Activated T-cell treated with anti-CD3 and anti-CD28 coated beads, Interleukin-2, amount 50 U/mL, for 48 hours (primary cell): ENCODE measurements at regions not wholly inside any gene's neighbourhood (a gene's known extent, or its start where the extent isn't known, plus 50 kb on each side); places are given as distances from the start of the nearest gene placed in this dataset.

Experiments
- DNase-seq, 2 experiments: peaks; one replicate each; pipeline ENCODE4 v3.0.0-alpha.2; 2020

DNA sequence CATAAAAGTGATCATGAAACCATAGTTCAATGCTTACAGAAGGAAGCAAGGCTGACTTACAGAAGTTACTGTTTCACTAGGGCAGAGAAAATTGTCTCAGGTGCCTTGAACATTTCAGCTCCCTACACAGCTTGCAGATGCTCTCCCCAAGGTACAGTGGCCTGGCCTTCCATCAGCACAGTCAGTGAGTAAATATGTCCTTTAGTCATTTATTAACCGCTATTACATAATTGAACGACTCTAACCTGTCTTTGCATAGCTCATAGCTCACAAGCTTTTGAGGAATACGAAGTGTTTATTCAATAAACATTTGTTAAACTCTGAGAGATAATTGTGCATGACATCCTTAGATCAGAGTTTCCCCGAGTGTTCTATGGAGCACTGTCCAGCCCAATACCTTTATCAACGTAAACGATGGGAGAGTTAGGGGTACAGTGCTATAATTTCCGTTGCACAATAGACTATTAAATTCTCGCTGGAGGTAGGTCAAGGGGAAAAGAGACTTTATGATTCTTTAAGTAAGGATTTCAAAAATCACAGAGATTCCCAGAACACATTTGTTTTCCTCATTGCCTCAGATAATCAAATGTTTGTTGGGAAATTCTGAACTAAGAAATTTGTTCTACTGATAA lies 677.8 kb downstream of the TSN start:
- no peak for DNase-seq

DNA sequence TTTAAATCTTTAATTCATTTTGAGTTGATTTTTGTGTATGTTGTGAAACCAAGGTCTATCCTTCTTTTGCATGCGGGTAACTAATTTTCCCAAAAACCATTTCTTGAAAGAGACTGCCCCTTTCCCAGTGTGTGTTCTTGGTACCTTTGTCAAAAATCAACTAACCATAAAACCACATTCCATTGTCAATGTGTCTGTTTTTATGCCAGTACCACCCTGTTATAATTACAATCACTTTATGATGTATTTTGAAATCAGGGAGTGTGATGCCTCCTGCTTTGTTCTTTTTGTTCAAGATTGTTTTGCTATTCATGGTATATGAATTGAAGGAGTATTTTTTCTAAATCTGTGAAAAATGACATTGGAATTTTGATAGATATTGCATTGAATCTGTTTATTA lies 689.6 kb downstream of the TSN start:
- no peak for DNase-seq

DNA sequence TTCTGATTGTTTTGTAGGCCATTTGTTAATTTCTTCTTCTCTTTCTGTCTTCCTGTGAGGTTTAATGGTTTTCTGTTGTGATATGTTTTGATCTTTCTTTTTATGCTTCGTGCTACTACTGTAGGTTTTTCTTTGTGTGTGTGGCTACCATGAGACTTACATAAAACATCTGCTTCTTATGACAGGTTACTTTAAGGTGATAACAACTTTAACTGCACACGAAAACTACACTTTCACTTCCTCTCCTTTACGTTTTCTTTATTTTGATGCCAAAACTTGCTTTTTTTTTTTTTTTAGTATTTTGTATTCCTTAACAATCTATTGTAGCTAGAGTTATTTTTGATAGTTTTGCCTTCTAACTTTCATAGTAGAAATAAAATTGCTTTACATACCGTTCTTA lies 691.3 kb downstream of the TSN start:
- no peak for DNase-seq

DNA sequence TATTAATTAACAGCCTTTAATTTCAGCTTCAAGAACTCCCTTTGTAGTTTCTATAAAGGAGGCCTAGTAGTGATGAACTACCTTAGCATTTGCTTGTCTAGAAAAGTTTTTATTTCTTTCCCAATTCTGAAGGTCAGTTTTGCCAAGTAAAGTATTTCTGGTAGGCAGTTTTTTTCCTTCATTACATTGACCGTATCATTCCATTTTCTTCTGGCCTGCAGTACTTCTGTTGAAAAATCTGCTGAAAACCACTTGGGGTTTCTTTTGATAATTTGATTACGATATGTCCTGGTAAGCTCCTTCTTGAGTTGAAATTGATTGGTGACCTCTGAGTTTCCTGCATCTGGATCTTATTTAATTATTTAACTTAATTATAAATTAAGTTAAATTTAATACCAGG lies 691.8 kb downstream of the TSN start:
- DNase-seq, result no peak

DNA sequence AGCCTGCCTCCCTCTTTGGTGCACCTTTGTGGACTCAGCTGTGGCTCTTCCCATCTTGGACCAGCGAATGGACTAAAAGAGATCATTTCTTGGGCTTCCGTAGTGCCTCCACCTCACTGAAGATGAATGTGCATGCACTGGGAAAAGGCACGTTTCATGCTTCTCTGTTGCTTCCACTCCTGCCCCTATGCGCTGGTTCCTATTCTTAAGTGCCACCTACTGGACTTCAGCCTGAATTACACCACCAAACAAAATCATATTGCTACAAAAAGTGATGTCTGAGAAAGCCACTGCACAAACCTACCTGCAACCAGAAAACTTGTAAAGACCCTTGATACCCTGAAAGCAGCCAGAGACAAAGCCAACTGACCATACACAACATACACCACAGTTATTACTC lies 695.6 kb downstream of the TSN start:
- DNase-seq, result no peak

DNA sequence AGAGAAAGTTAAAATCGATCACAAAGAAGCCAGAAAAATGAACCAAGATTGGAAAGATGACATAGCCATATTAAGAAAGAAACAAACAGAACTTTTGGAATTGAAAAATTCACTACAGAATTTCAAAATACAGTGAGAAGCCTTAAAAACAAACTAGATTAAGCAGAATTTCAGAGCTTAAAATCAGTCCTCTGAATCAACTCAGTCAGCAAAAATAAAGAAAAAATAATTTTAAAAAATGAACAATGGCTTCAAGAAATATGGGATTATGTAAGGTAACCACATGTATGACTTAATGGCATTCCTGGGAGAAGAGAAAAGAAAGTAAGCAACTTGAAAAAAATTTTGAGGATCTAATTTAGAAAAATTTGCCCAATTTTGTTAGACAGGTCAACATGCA lies 696.2 kb downstream of the TSN start:
- no peak for DNase-seq

DNA sequence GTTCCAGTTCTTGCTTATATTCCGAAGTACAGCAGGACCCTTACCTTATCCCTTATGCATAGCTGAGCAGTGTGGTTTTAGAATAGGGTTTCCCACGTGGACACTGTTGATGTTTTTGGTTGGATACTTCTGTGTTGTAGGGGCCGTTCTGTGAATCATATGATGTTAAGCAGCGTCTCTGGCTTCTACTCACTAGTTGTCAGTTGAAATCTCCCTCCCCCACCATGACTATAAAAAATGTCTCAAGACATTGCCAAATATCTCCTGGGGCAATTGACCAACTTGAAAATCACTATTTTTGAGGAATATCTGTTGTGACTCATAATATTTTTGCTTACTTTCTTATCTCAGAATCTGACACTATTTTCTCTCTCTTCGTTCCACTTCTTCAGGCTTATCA lies 713.7 kb downstream of the TSN start:
- DNase-seq, result no peak

DNA sequence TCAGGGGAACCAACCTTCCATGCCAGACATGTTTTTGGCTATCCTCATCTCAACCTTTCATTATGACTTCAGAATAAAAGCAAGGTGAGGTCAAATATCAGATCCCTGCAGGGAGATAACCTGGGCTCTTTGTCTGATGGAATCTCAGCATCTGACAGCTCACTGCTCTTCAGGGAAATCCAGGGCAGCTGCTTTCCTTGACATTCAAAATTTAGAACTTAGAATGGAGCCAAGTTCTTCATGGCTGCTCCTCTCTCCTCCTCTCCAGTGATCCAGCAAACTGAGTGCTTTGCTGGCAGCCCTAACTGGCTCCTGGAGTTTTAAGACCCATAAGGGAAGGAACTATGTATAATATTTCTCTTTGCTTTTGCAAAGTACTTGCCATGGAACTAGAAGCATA lies 716.3 kb downstream of the TSN start:
- no peak for DNase-seq

DNA sequence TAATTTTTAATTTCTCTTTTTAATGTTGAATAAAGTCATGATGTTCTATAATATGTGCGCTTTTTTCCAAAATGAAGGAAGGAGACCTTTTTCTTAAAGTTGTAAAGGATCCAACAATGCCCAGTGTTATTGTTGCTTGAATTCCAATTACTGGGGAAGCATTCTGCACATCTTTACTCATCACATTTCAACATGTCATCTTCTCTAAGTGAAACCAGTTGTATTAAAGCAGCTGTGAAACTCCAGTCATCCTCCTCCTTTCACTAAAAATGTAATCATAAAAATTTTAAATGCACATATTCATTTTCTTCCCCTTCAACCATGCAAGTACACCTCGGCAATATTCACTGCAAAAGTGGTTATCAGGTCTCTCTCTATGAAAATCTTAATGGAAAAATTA lies 722.7 kb downstream of the TSN start:
- DNase-seq, result no peak

DNA sequence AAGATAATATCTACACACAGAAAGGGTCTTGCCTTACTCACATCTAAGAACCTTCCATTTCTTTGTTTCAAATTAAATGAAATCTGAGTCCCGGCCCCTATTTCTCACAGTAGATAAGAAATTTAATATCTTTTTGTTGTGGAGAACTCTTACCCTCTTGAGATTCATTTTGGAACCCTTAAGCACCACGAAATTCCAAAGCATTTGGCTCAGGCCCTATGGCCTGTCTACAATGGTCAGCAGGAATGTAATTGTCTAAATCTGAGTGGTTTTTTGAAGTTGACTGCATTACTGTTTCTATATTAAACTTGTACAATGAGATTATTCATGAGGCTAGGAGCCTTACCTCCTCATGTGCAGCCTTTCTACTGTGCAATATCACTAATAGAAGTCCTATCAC lies 723.3 kb downstream of the TSN start:
- no peak for DNase-seq

DNA sequence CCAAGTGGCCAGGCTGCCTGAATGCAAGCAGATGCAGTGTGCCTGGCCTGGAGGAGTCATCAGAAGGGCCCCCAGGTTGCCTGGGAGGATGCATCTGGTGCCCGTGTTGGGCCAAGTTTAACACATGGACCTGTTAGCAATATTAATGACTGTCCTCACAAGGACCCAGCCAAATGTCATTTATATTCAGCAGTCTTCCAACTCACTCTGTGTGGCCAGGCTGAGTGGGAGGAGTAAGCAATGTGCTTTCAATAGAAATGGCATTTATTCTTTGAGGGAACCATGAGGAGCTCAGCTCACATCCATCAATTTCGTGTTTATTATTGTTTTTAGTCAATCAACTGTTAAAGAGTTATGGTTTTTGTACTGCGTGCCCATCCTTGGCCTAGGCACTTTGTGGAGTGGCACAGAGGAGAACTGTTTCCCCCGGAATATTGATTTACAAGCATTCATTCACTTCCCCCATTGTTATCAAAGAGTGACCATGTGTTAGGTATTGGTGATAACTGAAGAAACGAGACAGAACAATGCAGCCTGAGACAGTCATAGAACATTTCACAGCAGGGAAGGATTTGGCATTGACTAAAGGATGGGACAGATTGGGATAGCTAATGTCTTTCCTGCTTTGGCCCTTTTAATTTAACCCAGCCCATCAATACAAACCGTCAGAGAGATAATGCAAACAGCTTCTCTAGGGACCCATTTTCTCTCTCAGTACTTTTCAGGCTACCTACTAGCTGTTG lies 725.2 kb downstream of the TSN start:
- DNase-seq, result no peak

DNA sequence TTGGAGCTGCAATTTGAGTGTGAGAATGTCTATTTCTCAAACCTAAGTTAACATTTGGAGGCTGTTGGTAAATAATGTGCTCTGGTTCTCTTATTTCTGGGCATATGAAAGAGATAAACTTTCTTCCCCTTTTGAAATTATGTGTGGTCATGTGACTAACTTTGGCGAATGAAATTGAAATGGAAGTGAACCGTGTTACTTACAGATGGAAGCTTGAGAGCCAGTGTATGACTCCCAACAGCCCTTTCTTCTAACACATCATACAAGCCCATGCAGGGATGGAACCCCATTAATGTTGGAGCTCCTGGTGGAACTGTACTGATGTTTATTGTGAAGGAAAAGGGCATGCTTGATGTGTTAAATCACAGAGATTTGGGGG lies 725.8 kb downstream of the TSN start:
- DNase-seq, result no peak

DNA sequence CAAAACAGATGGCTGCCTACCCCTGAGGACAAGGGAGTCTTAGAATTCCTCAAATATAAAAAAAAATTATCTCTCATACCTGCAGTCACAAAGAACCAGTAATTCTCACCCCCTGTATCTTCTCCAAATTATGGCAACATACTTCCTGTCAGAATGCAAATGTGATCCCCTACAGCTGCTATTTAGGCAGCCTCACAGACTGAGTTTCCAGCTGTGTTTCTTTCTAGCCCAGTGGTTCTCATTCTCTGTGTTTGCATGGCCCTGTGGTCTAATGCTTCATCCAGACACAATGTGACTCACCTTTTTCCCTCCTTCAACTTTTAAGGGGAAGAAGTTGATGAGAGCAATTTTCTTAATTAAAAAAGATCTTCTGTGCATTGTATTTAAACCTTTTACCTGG lies 726.3 kb downstream of the TSN start:
- no peak for DNase-seq

DNA sequence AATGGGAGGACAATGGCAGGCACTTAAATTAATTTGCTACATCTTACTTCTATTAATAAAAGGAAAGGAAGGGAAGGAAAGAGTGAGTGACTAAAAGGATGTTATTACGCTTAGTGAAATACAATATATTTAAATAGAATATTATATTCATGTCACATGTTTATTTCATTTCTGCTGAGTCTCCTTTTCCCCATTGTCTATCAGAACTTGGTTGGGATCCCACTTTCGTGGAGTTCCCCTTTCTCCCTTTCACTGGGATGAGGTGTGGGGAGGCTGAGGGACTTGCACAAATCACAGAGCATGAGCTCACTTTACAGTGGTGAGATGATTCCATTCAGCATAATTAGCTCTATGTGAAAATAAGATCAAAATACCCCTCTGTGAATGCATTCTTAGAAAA lies 730.6 kb downstream of the TSN start:
- no peak for DNase-seq

DNA sequence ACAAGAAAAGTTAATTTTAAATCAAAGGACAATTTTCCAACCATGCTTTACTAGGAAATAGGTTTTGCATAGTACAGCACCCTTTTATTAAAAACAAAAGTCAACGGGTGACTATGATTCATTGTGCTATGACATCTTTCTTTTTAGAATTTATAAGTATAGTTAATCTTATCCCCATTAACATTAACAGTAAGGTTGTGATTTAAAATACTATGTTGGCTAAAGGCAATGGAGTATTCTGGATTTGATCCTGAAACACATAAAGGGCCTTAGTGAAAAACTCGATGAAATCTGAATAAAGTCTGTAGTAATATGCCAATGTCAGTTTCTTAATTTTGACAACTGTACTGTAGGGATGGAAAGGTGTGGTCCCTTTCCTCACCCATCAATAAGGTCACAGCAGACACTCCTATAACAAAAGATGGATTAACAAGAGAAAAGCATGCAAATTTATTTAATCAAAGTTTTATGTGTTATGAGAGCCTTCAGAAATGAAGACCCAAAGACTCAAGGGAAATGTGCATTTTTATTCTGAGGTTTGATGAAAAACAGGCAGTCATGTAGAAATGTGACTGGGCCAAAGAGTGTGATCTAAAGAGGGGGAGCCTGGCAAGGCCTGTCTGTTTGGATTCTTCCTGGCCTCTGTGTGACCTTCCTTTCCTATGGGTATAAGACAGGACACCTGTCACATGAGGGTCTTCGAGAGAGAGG lies 731.4 kb downstream of the TSN start:
- no peak for DNase-seq

DNA sequence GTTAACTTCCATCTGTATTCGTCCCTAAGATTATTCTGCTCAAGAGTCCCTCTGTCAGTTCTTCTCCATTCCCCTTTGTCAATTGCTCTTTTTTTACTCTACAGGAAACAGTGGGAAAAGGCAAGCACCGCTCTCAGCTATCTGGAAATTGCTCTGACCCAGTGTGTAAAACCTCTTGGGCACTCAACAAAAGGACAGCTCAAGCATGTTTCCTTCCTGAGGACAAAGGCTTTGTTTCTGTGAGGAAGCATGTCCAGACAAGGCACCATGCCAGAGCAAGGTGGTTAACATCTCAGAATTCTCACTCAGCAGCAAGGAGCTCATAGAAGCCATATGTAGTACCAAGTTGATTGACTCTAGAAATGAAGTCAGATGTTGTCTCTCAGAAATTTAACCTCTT lies 735.6 kb downstream of the TSN start:
- DNase-seq, result no peak

DNA sequence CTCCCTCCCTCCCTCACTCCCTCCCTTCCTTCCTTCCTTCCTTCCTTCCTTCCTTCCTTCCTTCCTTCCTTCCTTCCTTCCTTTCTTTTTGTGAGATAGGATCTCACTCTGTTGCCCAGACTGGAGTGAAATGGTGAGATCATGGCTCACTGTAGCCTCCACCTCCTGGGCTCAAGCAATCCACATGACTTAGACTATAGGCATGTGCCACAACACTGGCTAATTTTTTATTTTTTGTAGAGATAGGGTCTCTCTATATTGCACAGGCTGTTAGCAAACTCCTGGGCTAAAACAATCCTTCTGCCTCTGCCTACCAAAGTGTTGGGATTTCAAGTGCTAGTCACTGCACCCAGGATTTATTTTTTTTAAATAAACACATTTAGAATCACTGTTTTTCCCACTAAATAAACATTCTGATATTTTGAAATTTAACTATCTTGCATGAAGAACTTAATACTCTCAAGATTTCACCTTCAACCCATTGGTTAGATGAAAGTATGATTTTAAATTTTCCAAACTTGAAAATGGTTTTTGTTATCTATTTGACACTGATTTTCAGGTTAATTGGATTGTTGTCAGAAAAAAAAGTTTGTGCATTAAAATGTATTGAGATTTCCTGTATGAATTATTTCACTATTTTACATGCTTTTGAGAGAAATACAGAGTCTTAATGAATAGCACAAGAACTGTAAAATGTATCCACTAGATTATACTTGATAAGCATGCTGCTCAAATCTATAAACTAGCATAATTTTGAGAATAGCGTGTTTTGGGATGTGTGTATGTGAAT lies 745.1 kb downstream of the TSN start:
- DNase-seq, result no peak

DNA sequence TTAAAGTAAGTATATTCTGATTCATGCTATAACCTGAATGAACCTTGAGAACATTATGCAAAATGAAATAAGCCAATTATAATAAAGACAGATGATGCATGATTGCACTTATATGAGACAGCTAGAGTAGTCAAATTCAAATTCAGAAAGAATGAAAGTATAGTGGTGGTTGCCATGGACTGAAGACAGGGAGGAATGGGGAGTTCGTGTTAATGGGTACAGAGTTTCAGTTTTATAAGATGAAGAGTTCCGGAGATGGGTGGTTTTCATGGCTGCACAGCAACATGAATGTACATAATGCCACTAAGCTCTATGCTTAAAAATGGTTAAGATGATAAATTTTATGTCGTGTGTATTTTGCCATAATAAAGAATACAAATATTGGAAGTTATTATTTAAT lies 751.2 kb downstream of the TSN start:
- DNase-seq, result no peak

DNA sequence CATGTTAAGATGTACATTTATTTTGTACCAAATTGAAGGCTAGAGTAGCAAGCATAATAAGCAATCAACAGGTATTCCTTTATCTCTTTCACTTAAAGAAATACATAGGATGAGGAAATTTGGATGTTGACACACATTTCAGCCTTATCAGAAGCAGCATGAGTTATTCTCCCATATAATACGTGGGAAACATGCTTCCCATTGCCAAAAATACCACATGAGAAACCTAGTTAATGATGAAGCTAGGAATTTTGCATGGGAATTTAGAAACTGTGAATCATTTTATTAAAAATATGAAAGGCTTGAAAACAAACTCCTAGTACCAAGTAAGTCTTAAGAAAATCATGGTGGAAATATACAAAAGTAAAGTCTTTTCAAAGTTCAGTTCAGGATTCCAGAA lies 751.8 kb downstream of the TSN start:
- no peak for DNase-seq

DNA sequence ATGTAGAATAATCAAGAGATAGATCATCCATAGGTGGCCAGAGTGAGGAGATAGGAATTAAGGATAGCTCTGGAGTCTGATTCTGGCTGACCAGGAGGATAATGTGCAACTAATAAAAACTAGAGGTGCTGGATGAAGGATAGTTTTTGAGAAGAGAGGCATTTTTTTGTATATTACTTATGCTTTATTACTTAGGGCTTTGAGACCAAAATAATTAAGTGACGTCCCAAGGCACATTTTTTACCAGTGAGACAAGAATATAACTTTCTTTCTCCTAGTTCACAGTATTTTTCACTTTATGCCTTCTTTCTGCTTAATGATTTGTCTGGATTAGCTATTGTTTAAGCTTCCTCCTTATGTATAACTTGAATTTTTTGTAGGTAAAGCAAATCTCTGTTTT lies 756.6 kb downstream of the TSN start:
- no peak for DNase-seq

DNA sequence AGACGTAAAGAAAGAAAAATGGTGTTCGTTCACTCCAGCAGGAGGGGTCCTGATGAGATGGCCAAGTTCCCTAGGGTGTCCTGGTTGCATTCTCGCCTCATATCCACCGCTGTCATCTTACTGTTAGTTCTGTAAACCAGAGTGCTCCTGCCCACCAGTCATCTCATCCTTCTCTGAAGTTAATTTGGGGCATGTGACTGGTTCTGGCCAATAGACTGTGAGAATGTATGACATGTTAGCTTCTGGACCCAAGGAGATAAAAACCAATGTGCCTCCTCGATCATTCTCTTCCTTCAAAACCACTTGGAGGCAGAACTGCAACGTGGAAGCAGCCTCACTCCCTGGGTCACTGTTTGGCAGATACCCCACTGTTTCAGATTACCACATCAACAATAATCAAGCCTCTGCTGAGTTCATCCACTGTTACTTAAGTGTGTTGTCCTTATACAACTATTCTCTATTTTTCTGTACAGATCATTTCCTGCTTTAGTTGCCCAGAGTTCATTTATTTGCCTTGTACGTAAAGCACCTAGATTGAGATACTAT lies 759.1 kb downstream of the TSN start:
- no peak for DNase-seq

DNA sequence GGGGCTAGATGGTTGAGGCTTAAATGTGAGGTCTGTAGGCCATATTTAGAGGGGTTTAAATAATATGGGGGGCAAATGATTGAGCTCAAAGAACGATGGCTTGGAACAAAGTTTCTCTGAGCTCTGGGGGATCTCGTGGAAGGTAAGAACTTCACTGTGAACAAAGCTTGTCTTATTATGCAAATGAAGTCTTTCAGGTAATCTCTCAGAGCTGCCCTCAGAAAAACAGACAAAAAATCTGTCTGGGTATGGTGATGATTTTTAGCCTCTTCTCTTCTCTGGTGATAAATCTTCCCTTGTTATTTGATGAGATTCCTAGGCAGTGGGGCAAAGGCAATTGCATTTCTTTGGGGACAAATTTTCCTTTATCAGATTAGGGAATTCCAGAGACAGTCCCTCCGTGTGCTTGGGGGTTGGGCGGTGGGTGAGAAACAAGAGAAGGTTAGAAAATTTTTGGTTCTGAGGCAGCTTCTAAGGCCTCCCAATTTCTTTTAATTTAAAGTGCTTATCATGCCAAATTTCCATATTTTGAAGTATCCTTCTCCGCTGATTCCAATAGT lies 760.4 kb downstream of the TSN start:
- DNase-seq, result no peak

DNA sequence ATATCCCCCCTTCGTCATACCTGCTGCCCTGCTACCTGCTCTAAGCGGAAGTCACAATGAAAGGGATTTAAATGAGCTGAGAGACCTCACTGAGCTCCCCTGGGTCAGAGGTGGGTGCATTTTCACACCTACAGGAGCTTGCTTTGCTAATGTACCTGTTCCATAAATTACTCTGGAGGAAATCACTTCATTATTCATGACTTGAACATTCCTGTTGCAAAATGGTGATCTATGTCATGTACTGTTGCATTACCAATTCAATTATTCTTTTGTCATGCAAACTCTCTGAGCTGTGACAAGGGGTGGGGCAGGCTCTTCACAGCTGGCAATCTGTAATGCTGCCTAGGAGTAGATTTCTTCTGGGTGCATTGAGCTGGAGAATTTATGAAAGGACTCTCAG lies 761.3 kb downstream of the TSN start:
- DNase-seq, result no peak
